ENCODE measurements at regions not wholly inside any gene's neighbourhood (a gene's known extent, or its start where the extent isn't known, plus 50 kb on each side); places are given as distances from the start of the nearest gene placed in this dataset.

- TF ChIP-seq MAX (IDR thresholded peaks at IDR 0.05; ENCODE audit: low read depth, low read length), result no peak
- TF ChIP-seq, protein P1, sequence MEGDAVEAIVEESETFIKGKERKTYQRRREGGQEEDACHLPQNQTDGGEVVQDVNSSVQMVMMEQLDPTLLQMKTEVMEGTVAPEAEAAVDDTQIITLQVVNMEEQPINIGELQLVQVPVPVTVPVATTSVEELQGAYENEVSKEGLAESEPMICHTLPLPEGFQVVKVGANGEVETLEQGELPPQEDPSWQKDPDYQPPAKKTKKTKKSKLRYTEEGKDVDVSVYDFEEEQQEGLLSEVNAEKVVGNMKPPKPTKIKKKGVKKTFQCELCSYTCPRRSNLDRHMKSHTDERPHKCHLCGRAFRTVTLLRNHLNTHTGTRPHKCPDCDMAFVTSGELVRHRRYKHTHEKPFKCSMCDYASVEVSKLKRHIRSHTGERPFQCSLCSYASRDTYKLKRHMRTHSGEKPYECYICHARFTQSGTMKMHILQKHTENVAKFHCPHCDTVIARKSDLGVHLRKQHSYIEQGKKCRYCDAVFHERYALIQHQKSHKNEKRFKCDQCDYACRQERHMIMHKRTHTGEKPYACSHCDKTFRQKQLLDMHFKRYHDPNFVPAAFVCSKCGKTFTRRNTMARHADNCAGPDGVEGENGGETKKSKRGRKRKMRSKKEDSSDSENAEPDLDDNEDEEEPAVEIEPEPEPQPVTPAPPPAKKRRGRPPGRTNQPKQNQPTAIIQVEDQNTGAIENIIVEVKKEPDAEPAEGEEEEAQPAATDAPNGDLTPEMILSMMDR (IDR thresholded peaks at IDR 0.05; ENCODE audit: low read depth, low read length), result no peak
- TF ChIP-seq POLR2A (IDR thresholded peaks at IDR 0.05; ENCODE audit: extremely low read depth, insufficient read length), result no peak
These were observed 258.5 kb upstream of the PDGFD start for GRCh38 chr11:104422324-104422944.
